ENCODE measurements at regions not wholly inside any gene's neighbourhood (a gene's known extent, or its start where the extent isn't known, plus 50 kb on each side); places are given as distances from the start of the nearest gene placed in this dataset.
"Not testable (repeated sequence)": the region's sequence is repeated elsewhere in the genome, so short reads cannot be mapped to it uniquely, and the experiment has no call there.

DNA sequence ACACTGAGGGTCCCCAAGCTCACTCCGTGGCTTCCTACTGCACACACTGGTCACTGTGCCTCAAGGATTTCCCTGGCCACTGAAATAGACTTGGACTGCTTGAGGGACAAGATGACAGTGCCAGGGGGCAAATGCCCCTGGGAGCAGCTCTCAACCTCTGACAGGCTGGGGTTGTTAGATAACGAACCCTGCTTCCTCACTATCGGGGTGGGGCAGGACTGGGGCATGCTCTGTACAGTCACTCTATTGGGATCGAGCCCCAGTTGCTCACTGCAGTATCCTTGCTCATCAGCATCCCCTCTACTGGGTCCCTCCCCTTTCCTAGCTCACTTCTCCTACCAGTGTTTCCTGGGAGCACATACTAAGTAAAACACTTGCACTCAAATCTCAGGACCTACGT lies 610.8 kb downstream of the NTRK3 start:
- Histone ChIP-seq H3K23ac (ENCODE audit: low read depth, low read length) (no peak overlapping the region), H3K36me3 (ENCODE audit: control insufficient read depth, insufficient read depth, low read length) (no peaks in the 10 kb centered on the region), H2BK15ac (ENCODE audit: low read depth, low read length) (no peak overlapping the region), H2AK9ac (replicated peaks; ENCODE audit: low read depth, low read length, poor library complexity) (no peak overlapping the region), H3K9me3 (ENCODE audit: control insufficient read depth, insufficient read depth, low read length) (no peaks in the 10 kb centered on the region), H2BK120ac (ENCODE audit: low read depth, low read length) (no peak overlapping the region), H4K91ac (ENCODE audit: insufficient read depth, low read depth, low read length) (no peak overlapping the region), H3K56ac (ENCODE audit: extremely low read depth, insufficient read depth, low read length) (no peak overlapping the region), H2BK20ac (ENCODE audit: low read depth, low read length) (no peak overlapping the region), H3K14ac (replicated peaks; ENCODE audit: low read depth, low read length) (no peak overlapping the region), H2AFZ (replicated peaks; ENCODE audit: low read length, poor library complexity) (no peak overlapping the region), H3K4me3 (ENCODE audit: insufficient read depth, low read depth, low read length) (no peak overlapping the region), H2AK5ac (ENCODE audit: low read depth, low read length) (no peak overlapping the region), H3K27ac (ENCODE audit: insufficient read depth, low read length) (no peak overlapping the region), H3K18ac (ENCODE audit: low read depth, low read length) (no peak overlapping the region), H3K4me2 (ENCODE audit: low read depth, low read length) (no peak overlapping the region), H3K9ac (ENCODE audit: low read depth, low read length) (no peak overlapping the region), H3K27me3 (ENCODE audit: control insufficient read depth, insufficient read depth, low read length) (no peaks in the 10 kb centered on the region), H3K4me1 (ENCODE audit: control insufficient read depth, insufficient read depth, low read length) (no peaks in the 10 kb centered on the region), H4K20me1 (ENCODE audit: insufficient read depth, low read length) (no peaks in the 10 kb centered on the region), H3K9me1 (ENCODE audit: insufficient read depth, low read length) (no peaks in the 10 kb centered on the region), H3K4ac (ENCODE audit: low read depth, low read length) (no peak overlapping the region), H2BK5ac (ENCODE audit: low read depth, low read length, poor library complexity, severe bottlenecking) (no peak overlapping the region), H4K8ac (ENCODE audit: low read depth in 2 of 2, low read length in 2 of 2) (no peak overlapping the region), H3K79me1 (ENCODE audit: low read depth in 1 of 2, low read length in 2 of 2) (no peaks in the 10 kb centered on the region), H4K5ac (ENCODE audit: low read depth, low read length) (no peak overlapping the region)
- in situ Hi-C loops (cut with MboI; ENCODE audit: low sequenced_read_pairs), result no loop called here
- intact Hi-C loops (cut with micrococcal nuclease), result no loop called here
- CTCF ChIA-PET, result no interaction called here
- ATAC-seq (ENCODE audit: low read depth), result no peak
- DNase-seq, result no peak
- dilution Hi-C loops (cut with HindIII; ENCODE audit: low sequenced_read_pairs, unreplicated experiment), result no loop called here
- TF ChIP-seq MAZ (IDR thresholded peaks at IDR 0.05; ENCODE audit: borderline replicate concordance, low read depth, low read length) (no peak), BHLHE40 (IDR thresholded peaks at IDR 0.05; ENCODE audit: low read depth, low read length) (no peak), RCOR1 (IDR thresholded peaks at IDR 0.05; ENCODE audit: insufficient replicate concordance, low read length) (no peak), CEBPB (IDR thresholded peaks at IDR 0.05; ENCODE audit: low read depth, low read length) (no peak), RAD21 (IDR thresholded peaks at IDR 0.05; ENCODE audit: low read length) (no peak)
- TF ChIP-seq, protein P1, sequence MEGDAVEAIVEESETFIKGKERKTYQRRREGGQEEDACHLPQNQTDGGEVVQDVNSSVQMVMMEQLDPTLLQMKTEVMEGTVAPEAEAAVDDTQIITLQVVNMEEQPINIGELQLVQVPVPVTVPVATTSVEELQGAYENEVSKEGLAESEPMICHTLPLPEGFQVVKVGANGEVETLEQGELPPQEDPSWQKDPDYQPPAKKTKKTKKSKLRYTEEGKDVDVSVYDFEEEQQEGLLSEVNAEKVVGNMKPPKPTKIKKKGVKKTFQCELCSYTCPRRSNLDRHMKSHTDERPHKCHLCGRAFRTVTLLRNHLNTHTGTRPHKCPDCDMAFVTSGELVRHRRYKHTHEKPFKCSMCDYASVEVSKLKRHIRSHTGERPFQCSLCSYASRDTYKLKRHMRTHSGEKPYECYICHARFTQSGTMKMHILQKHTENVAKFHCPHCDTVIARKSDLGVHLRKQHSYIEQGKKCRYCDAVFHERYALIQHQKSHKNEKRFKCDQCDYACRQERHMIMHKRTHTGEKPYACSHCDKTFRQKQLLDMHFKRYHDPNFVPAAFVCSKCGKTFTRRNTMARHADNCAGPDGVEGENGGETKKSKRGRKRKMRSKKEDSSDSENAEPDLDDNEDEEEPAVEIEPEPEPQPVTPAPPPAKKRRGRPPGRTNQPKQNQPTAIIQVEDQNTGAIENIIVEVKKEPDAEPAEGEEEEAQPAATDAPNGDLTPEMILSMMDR (conservative IDR thresholded peaks at IDR 0.05; ENCODE audit: low read depth, low read length), result no peak
- WGBS, 2 experiments (ENCODE audit: extremely low coverage in 2 of 2, insufficient read length in 1 of 2), result no CpG with 5 or more reads among the region's 5 CpGs
- BruUV-seq (replicated peaks), result no TSS peak
- POLR2A ChIA-PET (ENCODE audit: unreplicated experiment), result no interaction called here

- H3K4me3 ChIP-seq (ENCODE audit: insufficient read depth, low read depth, low read length); H3K9ac ChIP-seq (ENCODE audit: low read depth, low read length); in situ Hi-C loops (cut with MboI; ENCODE audit: low sequenced_read_pairs); H3K9me3 ChIP-seq (ENCODE audit: control insufficient read depth, insufficient read depth, low read length); H3K23ac ChIP-seq (ENCODE audit: low read depth, low read length); H3K18ac ChIP-seq (ENCODE audit: low read depth, low read length); H2AFZ ChIP-seq (replicated peaks; ENCODE audit: low read length, poor library complexity); H3K27me3 ChIP-seq (ENCODE audit: control insufficient read depth, insufficient read depth, low read length); H2BK120ac ChIP-seq (ENCODE audit: low read depth, low read length); dilution Hi-C loops (cut with HindIII; ENCODE audit: low sequenced_read_pairs, unreplicated experiment); H3K36me3 ChIP-seq (ENCODE audit: control insufficient read depth, insufficient read depth, low read length); H3K14ac ChIP-seq (replicated peaks; ENCODE audit: low read depth, low read length); H3K4me1 ChIP-seq (ENCODE audit: control insufficient read depth, insufficient read depth, low read length); H3K4me2 ChIP-seq (ENCODE audit: low read depth, low read length); H3K79me1 ChIP-seq (ENCODE audit: low read depth in 1 of 2, low read length in 2 of 2); H3K56ac ChIP-seq (ENCODE audit: extremely low read depth, insufficient read depth, low read length); H2BK20ac ChIP-seq (ENCODE audit: low read depth, low read length); H4K91ac ChIP-seq (ENCODE audit: insufficient read depth, low read depth, low read length); ATAC-seq (ENCODE audit: low read depth); H3K27ac ChIP-seq (ENCODE audit: insufficient read depth, low read length); POLR2A ChIA-PET (ENCODE audit: unreplicated experiment); H2BK5ac ChIP-seq (ENCODE audit: low read depth, low read length, poor library complexity, severe bottlenecking); CTCF ChIA-PET; DNase-seq; H2AK9ac ChIP-seq (replicated peaks; ENCODE audit: low read depth, low read length, poor library complexity); H3K9me1 ChIP-seq (ENCODE audit: insufficient read depth, low read length); H4K5ac ChIP-seq (ENCODE audit: low read depth, low read length); H3K4ac ChIP-seq (ENCODE audit: low read depth, low read length); BruUV-seq (replicated peaks); H2BK15ac ChIP-seq (ENCODE audit: low read depth, low read length); H4K8ac ChIP-seq (ENCODE audit: low read depth in 2 of 2, low read length in 2 of 2); H4K20me1 ChIP-seq (ENCODE audit: insufficient read depth, low read length); intact Hi-C loops (cut with micrococcal nuclease); H2AK5ac ChIP-seq (ENCODE audit: low read depth, low read length): not testable (repeated sequence)
- no CpG with 5 or more reads among the region's 3 CpGs for WGBS, 2 experiments (ENCODE audit: extremely low coverage in 2 of 2, insufficient read length in 1 of 2)
These were observed 613.5 kb downstream of the NTRK3 start for GRCh38 chr15:87642997-87643396.
